HepG2 (cell line): ENCODE measurements at regions not wholly inside any gene's neighbourhood (a gene's known extent, or its start where the extent isn't known, plus 50 kb on each side); places are given as distances from the start of the nearest gene placed in this dataset.

Experiments used
- ATAC-seq: fragments of 200-7000 bp; cut with Tn5 transposase; 3 replicates; pipeline ENCODE4 v1.9.1; 2020; ENCODE audit warnings: mild to moderate bottlenecking, moderate library complexity
- BruUV-seq: library from RNA; stranded (reverse); fragments of 400-500 nt; replicated peaks from 2 replicates; lab custom pipeline; 2021; lab: Mats Ljungman, UMichigan
- CTCF ChIA-PET: fragments of 300-600 bp; formaldehyde crosslinking; extraction: SDS; loops from one replicate; lab custom pipeline; 2021; ENCODE audit warnings: low total read pairs, inconsistent platforms, low intra/inter-chr PET ratio; lab: Yijun Ruan, JAX
- POLR2A ChIA-PET: fragments of 350-600 bp; sonication (Branson Sonifier 250); formaldehyde crosslinking; loops from one replicate; lab custom pipeline; 2020; ENCODE audit warnings: antibody characterized with exemption, inconsistent platforms; lab: Yijun Ruan, JAX
- DNase-seq: peaks from one replicate; pipeline ENCODE4 v3.0.0-alpha.2; 2015; ENCODE audit warnings: low spot score
- FAIRE-seq: peaks from 3 replicates; lab custom pipeline; 2011; peaks lifted over from hg19 to GRCh38; lab: Jason Lieb, UNC
- H2AFZ ChIP-seq: one replicate; pipeline ENCODE4 v1.6.1; 2011; ENCODE audit warnings: low read length, inconsistent platforms
- H3K27ac ChIP-seq: fragments of 300-600 bp; 3 replicates; pipeline ENCODE4 v1.8.0; 2011; ENCODE audit warnings: mixed run types, mild to moderate bottlenecking, mixed read lengths, low read length, inconsistent platforms; ENCODE audit not compliant: insufficient read depth; ENCODE audit errors: extremely low read length
- H3K27me3 ChIP-seq, 2 experiments: fragments of 200-600 bp in 1 of 2; 2 replicates in 1 of 2; 3 replicates in 1 of 2; pipeline versions ENCODE4 v1.6.0 to v1.8.0; 2011; ENCODE audit warnings: low read length in 2 of 2, mild to moderate bottlenecking in 2 of 2, moderate library complexity in 2 of 2, inconsistent platforms in 1 of 2; ENCODE audit not compliant: insufficient read depth in 2 of 2, control insufficient read depth in 1 of 2
- H3K36me3 ChIP-seq, 2 experiments: fragments of 200-600 bp in 1 of 2; replicated peaks in 1 of 2; 2 replicates in 1 of 2; 3 replicates in 1 of 2; pipeline versions ENCODE4 v1.5.1 to v1.8.0; 2011; ENCODE audit warnings: low read length in 2 of 2, inconsistent platforms in 1 of 2; ENCODE audit not compliant: insufficient read depth in 2 of 2, control insufficient read depth in 1 of 2
- H3K4me1 ChIP-seq: 2 replicates; pipeline ENCODE4 v1.5.1; 2012; ENCODE audit warnings: low read length, inconsistent platforms; ENCODE audit not compliant: insufficient read depth
- H3K4me2 ChIP-seq: 2 replicates; pipeline ENCODE4 v1.6.0; 2011; ENCODE audit warnings: low read depth, low read length, inconsistent platforms
- H3K4me3 ChIP-seq, 3 experiments: fragments of 200-600 bp in 1 of 3; sonication (generic), shearing (Covaris generic) in 1 of 3; replicated peaks in 1 of 3; 2 replicates each; pipeline ENCODE4 v1.5.1; 2011 to 2016; ENCODE audit warnings: low read length in 3 of 3, inconsistent platforms in 2 of 3, low read depth in 2 of 3, mild to moderate bottlenecking in 2 of 3, control low read depth in 1 of 3, mixed read lengths in 1 of 3; ENCODE audit not compliant: insufficient read depth in 1 of 3
- H3K79me2 ChIP-seq: one replicate; pipeline ENCODE4 v1.6.1; 2011; ENCODE audit warnings: low read length, inconsistent platforms; ENCODE audit not compliant: insufficient read depth
- H3K9ac ChIP-seq: 2 replicates; pipeline ENCODE4 v1.6.0; 2011; ENCODE audit warnings: mild to moderate bottlenecking, low read depth, low read length, inconsistent platforms; ENCODE audit not compliant: insufficient read depth
- H3K9me3 ChIP-seq: 2 replicates; pipeline ENCODE4 v1.5.1; 2012; ENCODE audit warnings: mild to moderate bottlenecking, low read length
- H4K20me1 ChIP-seq: 2 replicates; pipeline ENCODE4 v1.6.0; 2011; ENCODE audit warnings: inconsistent platforms, mild to moderate bottlenecking, low read length, moderate library complexity; ENCODE audit not compliant: insufficient read depth
- BCL6 ChIP-seq: IDR thresholded peaks from 2 replicates; pipeline ENCODE4 v1.6.1; 2016; ENCODE audit warnings: missing genetic modification reagents, missing compliant biosample characterization
- GABPB1 ChIP-seq: IDR thresholded peaks from 2 replicates; pipeline ENCODE4 v1.6.1; 2016; ENCODE audit warnings: mild to moderate bottlenecking, missing genetic modification reagents, moderate library complexity, missing compliant biosample characterization
- HNRNPL ChIP-seq: fragments of 200-400 bp; formaldehyde crosslinking; IDR thresholded peaks from 2 replicates; pipeline ENCODE4 v1.6.1; 2017; ENCODE audit warnings: mild to moderate bottlenecking, low read depth, low read length
- ZBTB33 ChIP-seq: sonication (generic); formaldehyde crosslinking; IDR thresholded peaks from 2 replicates; pipeline ENCODE4 v1.4.0; 2020; ENCODE audit warnings: missing genetic modification reagents
- ZNF687 ChIP-seq: sonication (generic); formaldehyde crosslinking; IDR thresholded peaks from 2 replicates; pipeline ENCODE4 v1.5.1; 2020; ENCODE audit warnings: mild to moderate bottlenecking, missing genetic modification reagents, moderate library complexity
- ZSCAN21 ChIP-seq: sonication (generic); formaldehyde crosslinking; IDR thresholded peaks from 2 replicates; pipeline ENCODE4 v1.8.0; 2022; ENCODE audit warnings: mild to moderate bottlenecking, missing genetic modification reagents, moderate library complexity, borderline replicate concordance
- ZSCAN29 ChIP-seq: sonication (generic); formaldehyde crosslinking; conservative IDR thresholded peaks from 2 replicates; pipeline ENCODE4 v1.4.0; 2020; ENCODE audit warnings: mild to moderate bottlenecking, missing genetic modification reagents
- WGBS: methylation state at CpG from one replicate; pipeline ENCODE4 v1.1.6; 2017; ENCODE audit warnings: low lambda C conversion rate; 5-methylcytosine and 5-hydroxymethylcytosine counted together
- in situ Hi-C: cut with HindIII; loops from 2 replicates; pipeline ENCODE4 v1.10.0; 2017; ENCODE audit warnings: low pct_unique_long_range_greater_than_20kb; ENCODE audit not compliant: extremely low pct_ligation_motif_present
- intact Hi-C: fragments of 100-400 bp; cut with micrococcal nuclease; formaldehyde crosslinking; loops from one replicate; pipeline ENCODE4 v1.10.0; 2022; ENCODE audit not compliant: unreplicated experiment
- TF ChIP-seq, protein P1 (sequence below): sonication (generic); formaldehyde crosslinking; IDR thresholded peaks from 2 replicates; pipeline ENCODE4 v1.4.0; 2020; ENCODE audit warnings: mild to moderate bottlenecking, missing genetic modification reagents

- intact Hi-C loops, result loop anchor here (10.0 kb wide), 1 partner anchor 45 kb away; no protein-coding TSS in a partner anchor
- H3K4me2 ChIP-seq, result 0 out of 2 replicates have a peak overlapping the region, but pooled peaks have one; percentile 13
- TF ChIP-seq ZSCAN21 (CRISPR knock-in tag), result peak; percentile 20; the same call in 1 of the 2 replicates
- TF ChIP-seq HNRNPL, result 0 out of 2 replicates have a peak, but pooled peaks have one; percentile 13
- peak; percentile 27; the same call in 1 of the 2 replicates for TF ChIP-seq GABPB1 (CRISPR knock-in tag)
- TF ChIP-seq ZSCAN29 (CRISPR knock-in tag), result no peak
- TF ChIP-seq BCL6 (CRISPR knock-in tag), result no peak
- TF ChIP-seq ZNF687, result peak; percentile 30; the same call in 1 of the 2 replicates
- TF ChIP-seq ZBTB33 (CRISPR knock-in tag), result peak; percentile 64
- TF ChIP-seq, protein P1, sequence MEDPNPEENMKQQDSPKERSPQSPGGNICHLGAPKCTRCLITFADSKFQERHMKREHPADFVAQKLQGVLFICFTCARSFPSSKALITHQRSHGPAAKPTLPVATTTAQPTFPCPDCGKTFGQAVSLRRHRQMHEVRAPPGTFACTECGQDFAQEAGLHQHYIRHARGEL (CRISPR knock-in tag), result no peak
- TF ChIP-seq, all 625 proteins: peak for 5
- H4K20me1 ChIP-seq, result no peaks in the 10 kb centered on the region
- peaks cover 2 to 26% of the 10 kb centered on the region in 2 experiments; a peak in 3 of 5 replicates for H3K27me3 ChIP-seq
- no peak overlapping the region; a peak in 1 of 6 replicates for H3K4me3 ChIP-seq
- POLR2A ChIA-PET, result no interaction called here
- no peaks in the 10 kb centered on the region for H3K36me3 ChIP-seq
- no peaks in the 10 kb centered on the region for H3K79me2 ChIP-seq
- FAIRE-seq, result no peak
- no peak overlapping the region for H2AFZ ChIP-seq
- H3K4me1 ChIP-seq, result peaks cover 29% of the 10 kb centered on the region
- 49% methylated on average over 8 of the region's 45 CpGs for WGBS
- no peak overlapping the region for H3K27ac ChIP-seq
- in situ Hi-C loops, result no loop called here
- CTCF ChIA-PET, result no interaction called here
- H3K9ac ChIP-seq, result no peak overlapping the region
- no peak for DNase-seq
- no peak for ATAC-seq
- no TSS peak for BruUV-seq
- peaks cover 10% of the 10 kb centered on the region; the same call in 1 of the 2 replicates for H3K9me3 ChIP-seq
Observed at GRCh38 chr7:379456-380138, 89.6 kb downstream of the FOXL3 start.
